ENCODE measurements at regions not wholly inside any gene's neighbourhood (a gene's known extent, or its start where the extent isn't known, plus 50 kb on each side); places are given as distances from the start of the nearest gene placed in this dataset.

GRCh38 chr7:20033621-20034400 lies 183.4 kb downstream of the MACC1 start:
- 0 out of 7 replicates have a peak overlapping the region, but pooled peaks of 1 of the 3 experiments have one; percentile 6 for H3K27ac Mint-ChIP-seq
- no peak overlapping the region for H3K23ac ChIP-seq (ENCODE audit: insufficient read length, low read depth, low read length)

More at GRCh38 chr7:20033621-20034400, 183.4 kb downstream of the MACC1 start:
- H3K23me2 ChIP-seq (ENCODE audit: insufficient read length, low read depth, low read length, poor library complexity, severe bottlenecking) = no peaks in the 10 kb centered on the region
- Mint-ChIP-seq H3K27me3 (ENCODE audit: low read depth) (no peaks in the 10 kb centered on the region), H3K36me3 (ENCODE audit: insufficient read depth in 1 of 3, low read depth in 3 of 3) (peaks cover 0 to 10% (median 0%) of the 10 kb centered on the region in 3 experiments; a peak in 2 of 7 replicates), H3K4me1 (peaks cover 16 to 37% of the 10 kb centered on the region in 2 experiments), H3K4me3 (no peak overlapping the region), H3K9me3 (no peaks in the 10 kb centered on the region; a peak in 1 of 5 replicates)
- no peaks in the 10 kb centered on the region for H3K79me1 ChIP-seq (ENCODE audit: insufficient read depth, low read depth, low read length, poor library complexity, severe bottlenecking)
- no peak overlapping the region for H3K4me2 ChIP-seq (ENCODE audit: insufficient read depth, insufficient read length, low read length)
- no peak overlapping the region for H2AFZ ChIP-seq (ENCODE audit: low read length)
- no peak overlapping the region for H2BK5ac ChIP-seq (ENCODE audit: insufficient read length, low read length)
- H3T11ph ChIP-seq (ENCODE audit: low read length) = no peak overlapping the region
- DNase-seq = no peak
- no peak overlapping the region for H3K4ac ChIP-seq (ENCODE audit: low read depth, low read length)
- no peak overlapping the region for H2BK120ac ChIP-seq (ENCODE audit: low read depth, low read length, poor library complexity, severe bottlenecking)
- no peak overlapping the region for H3K9ac ChIP-seq (ENCODE audit: extremely low read depth, insufficient read length, low read length)
- H4K20me1 ChIP-seq (ENCODE audit: control insufficient read depth, insufficient read depth, insufficient read length) = no peaks in the 10 kb centered on the region
- no peak overlapping the region for H2BK15ac ChIP-seq (ENCODE audit: low read depth, low read length)
- H3K27me3 ChIP-seq (ENCODE audit: insufficient read depth, low read length) = no peaks in the 10 kb centered on the region
- H3K56ac ChIP-seq (ENCODE audit: insufficient read length, low read depth, low read length) = no peak overlapping the region
- no CpG with 5 or more reads among the region's 4 CpGs for WGBS (ENCODE audit: extremely low coverage, insufficient read length, low lambda C conversion rate)
- H3K18ac ChIP-seq (ENCODE audit: insufficient read length, low read depth, low read length) = no peak overlapping the region
- H4K5ac ChIP-seq (ENCODE audit: insufficient read length, low read depth, low read length) = no peak overlapping the region
- peaks cover 5% of the 10 kb centered on the region; the same call in 1 of the 2 replicates for H3K4me1 ChIP-seq (ENCODE audit: insufficient read depth, low read length)
- no peak for TF ChIP-seq CTCF (conservative IDR thresholded peaks at IDR 0.05)
- peak overlapping the region; percentile 9 for H3K27ac ChIP-seq (ENCODE audit: insufficient read length, low read depth, low read length)
- H2BK12ac ChIP-seq (ENCODE audit: insufficient read length, low read depth, low read length) = no peak overlapping the region
- no peak overlapping the region for H4K8ac ChIP-seq (replicated peaks; ENCODE audit: insufficient read length, low read depth, low read length)
- no peak overlapping the region for H2AK5ac ChIP-seq (ENCODE audit: insufficient read length, low read length)
- H3K9me3 ChIP-seq (ENCODE audit: control insufficient read depth, low read depth, low read length) = no peaks in the 10 kb centered on the region
- H4K91ac ChIP-seq (ENCODE audit: insufficient read length, low read depth, low read length) = no peak overlapping the region
- H2BK20ac ChIP-seq (ENCODE audit: low read depth, low read length, poor library complexity, severe bottlenecking) = no peak overlapping the region
- no peak overlapping the region for H3K14ac ChIP-seq (ENCODE audit: insufficient read depth, low read length)
- no peaks in the 10 kb centered on the region; the same call in 1 of the 2 replicates for H3K79me2 ChIP-seq (ENCODE audit: insufficient read depth, low read length)
